CD4-positive, alpha-beta T cell treated with Interleukin-6 for 4 hours (primary cell): ENCODE measurements at regions not wholly inside any gene's neighbourhood (a gene's known extent, or its start where the extent isn't known, plus 50 kb on each side); places are given as distances from the start of the nearest gene placed in this dataset.

Source experiments
- DNase-seq: peaks from one replicate; pipeline ENCODE4 v3.0.0-alpha.2; 2020; ENCODE audit warnings: mixed read lengths

DNA sequence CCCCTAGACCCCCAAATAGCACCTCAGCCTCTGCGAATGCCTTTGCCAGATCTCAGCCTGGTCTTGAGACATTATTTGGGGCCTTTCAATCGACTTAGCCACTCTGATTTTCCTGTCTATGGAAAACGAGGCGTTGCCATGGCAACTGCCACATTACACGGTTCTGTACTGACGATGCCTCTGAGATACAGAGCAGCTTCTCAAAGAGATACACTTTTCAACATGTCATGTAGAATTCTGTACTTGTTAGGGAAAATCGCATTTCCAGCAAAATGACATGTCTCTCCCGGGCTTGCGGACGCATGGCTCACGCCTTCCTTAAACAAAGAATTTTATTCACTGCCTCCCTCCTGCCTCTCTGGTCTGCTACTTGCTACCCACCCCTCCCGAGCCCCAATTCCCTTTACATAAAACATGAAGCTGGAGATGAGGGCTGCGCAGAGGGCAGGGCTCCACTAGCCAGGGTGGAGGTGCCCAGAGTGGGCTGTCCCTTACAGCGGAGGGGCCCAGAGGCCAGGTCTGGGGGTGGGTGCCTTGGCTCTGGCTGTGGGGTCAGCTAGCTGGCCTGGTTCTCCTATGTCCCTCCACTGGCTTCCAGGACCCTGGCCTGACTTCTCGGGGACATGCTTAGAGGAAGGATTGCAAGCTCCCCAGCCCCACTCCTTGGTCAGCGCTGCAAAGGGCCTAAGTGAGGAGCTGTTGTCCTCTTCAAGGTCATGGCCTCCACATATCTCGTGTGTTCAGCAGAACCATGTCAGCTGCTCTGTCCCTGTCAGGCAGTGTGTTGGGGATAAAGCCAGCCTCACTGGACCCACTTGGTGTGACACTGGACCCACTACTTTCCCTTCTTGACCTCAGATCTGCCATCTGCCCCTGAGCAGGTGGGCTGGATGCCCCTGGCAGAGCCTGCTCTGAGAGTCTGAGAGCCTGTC lies 342.5 kb downstream of the RPS24 start:
- no peak for DNase-seq

DNA sequence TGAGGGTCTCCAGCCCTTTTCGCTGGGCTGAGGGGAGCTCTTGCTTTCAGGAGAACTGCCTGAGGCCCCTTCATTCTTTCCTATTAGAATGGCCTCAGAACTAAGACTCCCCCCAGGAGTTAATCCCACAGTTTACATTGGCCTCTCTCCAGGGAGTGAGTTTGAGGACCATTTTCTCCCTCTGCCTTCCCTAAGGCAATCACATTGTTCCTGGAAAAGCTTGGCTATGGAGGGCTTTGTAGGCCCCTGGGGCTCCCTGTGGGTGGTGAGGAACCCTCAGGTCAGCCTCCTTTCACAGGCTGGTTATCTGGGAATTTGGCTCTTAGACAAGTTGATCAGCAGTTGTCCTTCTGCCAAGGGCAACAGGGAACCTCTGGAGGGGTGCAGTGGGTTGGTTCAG lies 343.7 kb downstream of the RPS24 start:
- no peak for DNase-seq

DNA sequence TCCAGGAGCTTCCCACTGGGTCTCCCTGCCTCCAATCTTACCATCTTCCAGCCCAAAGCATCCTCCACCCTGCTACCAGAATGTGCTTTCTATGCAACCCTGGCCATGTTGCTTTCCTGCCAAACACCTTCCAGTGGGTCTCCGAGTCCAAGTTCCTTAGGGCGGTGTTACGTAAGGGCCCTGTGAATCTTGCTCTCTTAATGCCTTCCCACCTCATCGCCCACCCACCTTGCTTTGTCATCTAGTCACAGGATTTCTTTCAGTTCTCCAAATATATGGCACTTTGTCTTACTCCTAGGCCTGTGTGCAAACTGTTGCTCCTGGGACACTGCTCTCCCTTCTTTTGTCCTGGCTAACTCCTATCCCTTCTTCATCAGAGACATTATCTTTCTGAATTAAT lies 344.5 kb downstream of the RPS24 start:
- DNase-seq, result no peak

DNA sequence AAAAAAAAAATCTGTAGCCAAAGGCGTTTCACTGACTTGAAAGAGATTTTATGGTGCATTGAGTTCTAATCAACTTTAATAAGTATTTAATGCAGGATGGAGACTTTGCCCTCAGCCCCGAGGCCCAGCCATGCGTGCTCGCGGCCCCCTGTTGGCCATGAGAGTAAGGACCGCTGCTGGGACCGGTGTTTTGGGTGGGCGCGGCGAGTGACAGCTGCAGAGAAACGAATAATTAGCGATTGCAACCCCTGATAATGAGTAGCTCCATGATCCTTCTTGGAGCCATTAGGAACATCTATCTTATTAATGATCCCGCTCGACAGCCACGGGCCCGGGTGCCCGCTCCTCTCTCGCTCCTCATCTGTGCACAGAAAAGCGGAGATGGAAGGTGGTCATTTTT lies 347.4 kb downstream of the RPS24 start:
- DNase-seq, result no peak

DNA sequence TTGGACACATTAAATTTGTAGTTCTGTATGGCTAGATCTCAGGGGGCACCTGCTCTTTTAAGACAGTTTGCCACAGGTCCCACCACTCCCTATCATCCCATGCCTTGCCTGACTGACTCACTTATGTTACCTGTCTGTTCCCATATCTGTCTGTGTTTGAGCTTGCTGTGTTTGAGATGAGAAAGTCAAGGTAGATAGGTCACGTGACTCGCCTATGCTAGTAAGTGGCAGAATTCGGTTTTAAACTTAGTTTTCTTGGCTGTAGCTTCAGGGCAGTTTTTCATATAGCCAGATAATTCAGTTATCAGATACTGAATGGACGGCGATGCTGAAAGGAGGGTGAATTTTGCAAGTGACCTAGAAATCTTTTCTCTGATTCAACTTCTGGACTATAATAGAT lies 348.4 kb downstream of the RPS24 start:
- DNase-seq, result no peak

DNA sequence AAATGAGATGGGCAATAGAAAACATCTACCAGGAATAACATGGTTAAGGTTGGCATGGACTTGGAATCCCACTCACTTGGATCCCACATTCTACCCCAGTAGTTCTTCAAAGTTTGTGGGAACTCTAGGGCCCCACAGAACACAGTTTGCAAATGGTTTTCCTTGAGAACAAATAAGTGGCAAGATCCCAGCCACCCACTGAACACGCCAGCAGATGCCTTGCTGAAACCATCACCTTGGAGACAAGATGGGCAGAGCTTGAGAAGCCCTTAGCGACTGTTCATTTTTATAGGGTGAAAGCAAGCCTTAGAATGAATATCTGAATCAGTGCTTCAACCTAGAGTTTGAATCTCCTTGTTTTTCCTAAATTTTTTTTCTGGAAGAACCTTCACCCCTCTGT lies 349.1 kb downstream of the RPS24 start:
- DNase-seq, result no peak

DNA sequence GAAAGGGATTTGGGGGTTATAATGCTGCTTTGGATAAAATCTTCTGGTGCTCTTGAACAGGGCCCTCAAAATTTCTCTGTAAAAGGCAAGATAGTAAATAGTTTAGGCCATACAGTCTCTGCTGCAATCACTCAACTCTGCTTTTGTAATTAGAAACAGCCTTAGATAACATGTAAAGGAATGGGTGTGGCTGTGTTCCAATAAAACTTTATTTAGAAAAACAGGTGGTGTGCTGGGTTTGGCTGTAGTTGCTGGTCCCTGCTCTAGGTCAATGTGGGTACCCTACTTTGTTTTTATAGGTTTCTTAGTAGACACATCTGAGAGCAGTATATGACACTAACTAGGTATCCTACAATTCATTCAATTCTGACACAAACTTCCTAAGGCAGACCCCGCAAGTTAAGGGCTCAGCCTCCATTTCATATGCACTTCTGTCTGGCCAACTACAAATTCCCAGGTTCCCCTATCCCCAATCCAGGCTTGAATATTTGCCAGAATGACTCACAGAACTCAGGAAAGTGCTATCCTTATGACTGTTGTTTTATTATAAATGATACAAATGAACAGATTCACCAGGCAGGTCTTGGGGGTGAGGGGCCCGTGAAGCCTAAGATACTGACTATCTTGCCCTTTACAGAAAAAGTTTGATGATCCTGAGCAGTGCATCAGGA lies 349.9 kb downstream of the RPS24 start:
- no peak for DNase-seq

DNA sequence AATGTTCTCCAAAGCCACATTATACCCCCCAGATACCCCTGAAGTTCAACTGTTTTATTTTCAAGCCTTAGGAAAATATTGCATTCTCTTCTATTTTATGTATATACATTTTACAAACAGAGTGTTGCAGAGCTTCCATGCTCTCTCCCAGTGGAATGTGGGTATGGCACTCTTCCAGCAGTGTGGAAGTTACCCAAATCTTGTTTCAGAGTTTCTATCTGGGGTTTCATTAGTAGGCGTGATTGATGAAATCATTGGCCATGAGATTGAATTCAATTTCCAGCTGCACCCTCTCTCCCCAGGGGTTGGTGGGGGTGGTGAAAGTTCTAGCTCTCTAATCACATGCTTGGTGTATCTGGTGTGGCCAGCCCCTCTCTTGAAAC lies 350.4 kb downstream of the RPS24 start:
- no peak for DNase-seq

DNA sequence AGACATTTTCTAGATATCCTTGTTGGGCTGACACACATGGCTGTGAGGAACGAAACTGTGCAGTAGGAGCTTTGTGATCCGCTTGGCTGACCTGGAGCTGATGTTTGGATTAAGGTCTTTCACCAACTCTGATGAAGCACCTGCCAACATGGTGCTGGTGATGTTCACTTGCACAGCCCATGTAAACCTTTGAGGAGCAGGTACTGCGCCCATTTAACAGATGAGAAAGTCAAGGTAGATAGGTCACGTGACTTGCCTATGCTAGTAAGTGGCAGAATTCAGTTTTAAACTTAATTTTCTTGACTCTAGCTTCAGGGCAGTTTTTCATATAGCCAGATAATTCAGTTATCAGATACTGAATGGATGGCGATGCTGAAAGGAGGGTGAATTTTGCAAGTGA lies 351.9 kb downstream of the RPS24 start:
- no peak for DNase-seq

DNA sequence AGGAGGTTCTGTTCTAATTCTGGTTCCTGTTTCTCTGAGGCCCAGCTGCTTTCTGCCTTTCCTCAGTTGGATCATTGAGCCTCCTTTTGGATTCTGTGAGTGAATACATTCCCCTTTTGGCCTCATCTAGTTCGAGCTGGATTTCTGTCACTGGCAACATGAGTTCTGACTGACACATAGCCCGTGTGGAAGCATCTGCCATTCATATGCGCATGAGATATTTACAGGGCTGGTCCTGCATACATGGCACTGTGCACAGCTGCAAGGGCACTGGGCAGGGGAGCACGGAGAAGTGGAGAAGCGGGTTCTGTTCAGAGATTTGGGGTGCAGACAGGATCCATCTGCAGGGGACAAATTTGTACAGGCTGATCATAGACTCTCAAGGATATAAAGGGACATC lies 352.8 kb downstream of the RPS24 start:
- no peak for DNase-seq

DNA sequence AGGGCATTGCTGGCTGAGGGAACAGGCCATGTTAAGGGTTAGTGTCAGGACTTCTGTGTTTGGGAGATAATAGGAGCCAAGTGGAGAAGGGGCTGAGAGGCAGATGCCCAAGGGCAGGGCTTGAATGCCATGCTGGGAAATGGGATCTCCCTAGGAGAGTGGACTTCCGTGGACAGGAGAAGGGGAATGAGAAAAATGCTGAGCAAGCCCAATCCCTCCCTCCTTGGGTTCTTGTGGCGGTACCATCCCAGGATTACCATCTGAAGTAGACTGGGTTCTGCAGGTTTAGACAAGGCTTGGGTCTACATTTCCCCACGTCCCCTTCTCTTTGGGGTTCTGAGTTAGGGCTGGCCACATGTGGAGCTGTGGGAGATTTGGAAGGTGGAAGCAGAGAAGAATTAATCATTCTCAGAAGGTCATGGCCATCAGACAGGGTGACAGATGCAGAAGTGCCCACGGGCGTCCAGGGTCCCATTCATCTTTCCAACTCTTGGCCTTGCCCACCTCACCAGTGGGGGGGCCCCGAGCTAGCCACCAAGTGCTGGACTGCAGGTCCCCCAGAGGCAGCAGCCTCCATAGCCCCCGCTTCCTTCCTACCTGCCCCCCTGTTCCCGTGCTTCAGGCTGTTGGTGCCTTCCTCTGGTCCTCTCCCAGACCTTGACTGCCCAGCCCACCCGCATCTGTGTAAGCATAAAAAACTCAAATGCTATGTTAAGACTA lies 354.8 kb downstream of the RPS24 start:
- DNase-seq, result no peak

DNA sequence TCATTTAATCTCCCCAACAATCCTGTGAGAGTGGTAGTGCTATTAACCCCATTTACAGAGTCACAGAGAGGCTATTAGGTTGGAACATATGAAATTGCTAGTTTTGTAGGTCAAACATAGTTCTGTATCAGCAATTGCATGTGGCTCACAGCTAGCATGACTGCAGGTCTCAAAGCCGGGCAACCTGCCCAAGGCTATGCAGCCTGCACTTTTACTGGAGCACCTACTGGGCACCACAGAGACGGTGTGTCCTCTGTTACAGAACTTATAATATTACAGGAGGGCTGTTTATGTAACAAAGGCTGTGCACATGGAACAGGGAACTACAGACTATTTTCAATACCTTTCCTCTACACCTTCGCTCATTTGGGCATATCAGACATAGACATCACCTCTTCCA lies 355.8 kb downstream of the RPS24 start:
- DNase-seq, result no peak

DNA sequence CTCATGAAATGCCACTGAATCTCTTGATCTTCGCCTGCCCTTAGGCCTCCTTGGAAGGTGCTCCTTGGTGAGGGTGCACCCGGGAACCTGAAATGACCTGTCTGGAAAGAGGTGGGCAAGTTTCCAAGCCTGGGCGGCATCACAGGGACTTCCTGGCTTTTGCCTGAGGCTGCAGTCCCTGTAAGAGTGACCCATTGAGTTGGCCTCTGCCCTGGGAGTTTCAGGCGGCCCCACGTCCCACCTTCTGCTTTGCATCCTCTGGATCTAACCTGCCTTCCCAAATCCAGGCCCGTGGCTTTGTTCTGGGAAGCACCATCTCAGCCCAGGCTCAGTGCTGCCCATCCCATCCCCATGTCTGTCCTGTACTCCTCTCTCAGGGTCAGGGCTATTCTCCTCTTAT lies 356.4 kb downstream of the RPS24 start:
- no peak for DNase-seq

DNA sequence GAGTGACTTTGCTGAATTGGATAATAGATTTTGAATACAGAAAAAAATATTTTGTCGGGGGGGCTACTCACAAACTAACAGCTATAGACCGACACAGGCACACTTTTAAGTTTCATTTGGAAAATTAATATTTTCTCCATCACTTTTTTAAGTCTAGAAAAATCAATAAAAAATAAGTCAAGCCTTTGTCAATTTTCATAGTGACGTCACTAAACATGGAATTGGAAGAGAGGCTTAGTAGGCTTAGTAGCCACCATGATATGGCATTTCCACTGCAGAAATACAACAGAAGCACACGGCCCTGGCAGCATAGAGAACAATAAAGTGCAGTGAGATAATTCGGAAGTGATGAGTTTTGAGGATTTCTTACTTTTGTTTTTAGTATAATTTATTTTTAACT lies 357.2 kb downstream of the RPS24 start:
- no peak for DNase-seq

DNA sequence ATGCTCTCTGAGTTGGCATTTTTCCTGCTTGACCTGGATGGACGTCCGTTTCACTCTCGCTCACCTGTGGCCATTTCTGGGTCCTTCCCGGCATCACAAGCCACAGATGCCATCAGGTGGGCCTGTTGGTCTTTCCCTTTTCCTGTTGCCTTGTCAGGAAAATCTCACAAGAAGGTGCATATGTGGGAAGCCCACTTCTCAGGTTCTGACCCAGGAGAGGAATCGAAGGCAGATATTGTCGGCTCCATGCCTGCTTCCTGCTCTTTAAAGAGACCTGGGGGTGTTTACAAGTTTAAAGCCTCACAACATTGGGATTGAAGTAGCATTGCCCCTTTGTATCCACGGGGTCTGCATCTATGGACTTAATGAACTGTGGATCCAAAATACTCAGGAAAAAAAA lies 357.9 kb downstream of the RPS24 start:
- DNase-seq, result no peak

DNA sequence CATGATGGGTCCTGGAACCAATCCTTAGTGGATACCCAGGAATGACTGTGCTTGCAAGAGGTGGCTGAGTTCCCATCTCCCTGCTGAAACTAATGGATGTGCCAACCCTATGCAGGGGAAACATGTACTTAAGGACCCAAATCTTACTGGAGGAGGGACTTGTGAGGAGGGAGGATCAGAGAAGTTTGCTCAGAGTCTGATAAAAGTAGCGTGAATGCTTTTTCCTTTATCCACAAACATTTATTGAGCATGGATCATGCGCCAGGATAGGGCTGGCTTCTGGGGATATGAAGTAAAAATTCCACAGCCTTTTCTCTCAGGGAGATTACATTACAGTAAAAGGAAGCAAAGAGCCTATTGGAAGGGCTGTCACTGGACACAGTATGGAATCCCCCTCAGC lies 358.5 kb downstream of the RPS24 start:
- DNase-seq, result no peak

DNA sequence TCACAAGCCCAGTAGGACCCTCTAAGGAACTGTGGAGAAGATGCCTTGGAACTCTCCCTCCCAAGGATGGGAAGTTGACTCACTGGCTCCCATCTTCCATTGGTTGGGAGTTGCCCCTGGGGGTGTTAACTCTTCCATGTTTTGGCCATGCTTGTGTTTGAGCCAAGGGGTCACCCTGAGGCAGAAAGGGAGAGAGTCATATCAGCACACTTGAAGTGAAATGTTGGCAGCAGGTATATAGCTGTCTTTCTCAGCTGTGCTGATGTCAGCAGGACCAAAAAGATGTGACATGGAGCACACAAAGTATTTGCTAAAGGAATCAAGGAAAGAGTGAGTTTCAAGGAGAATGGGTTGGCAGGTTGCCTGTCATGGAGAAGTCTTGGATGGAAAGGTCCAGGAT lies 359.4 kb downstream of the RPS24 start:
- DNase-seq, result no peak

DNA sequence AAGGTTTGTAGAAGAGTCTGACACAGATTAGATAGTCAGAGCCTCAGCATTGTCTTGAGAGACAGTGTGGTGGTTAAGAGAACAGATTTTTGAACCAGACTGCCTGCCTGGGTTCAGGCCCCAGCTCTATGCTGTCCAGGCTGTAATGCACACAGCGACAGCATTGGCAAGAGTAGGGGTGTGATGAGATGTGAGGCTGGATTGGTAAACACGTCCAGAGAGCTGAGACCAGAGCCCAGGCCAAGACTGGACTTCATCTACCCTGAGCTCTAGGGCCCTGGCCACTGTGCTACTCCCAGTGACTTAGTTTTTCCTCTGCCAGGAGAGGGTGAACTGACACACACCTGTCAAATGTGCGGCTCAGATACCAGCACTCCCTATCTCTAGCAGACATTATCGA lies 360.4 kb downstream of the RPS24 start:
- DNase-seq, result no peak

DNA sequence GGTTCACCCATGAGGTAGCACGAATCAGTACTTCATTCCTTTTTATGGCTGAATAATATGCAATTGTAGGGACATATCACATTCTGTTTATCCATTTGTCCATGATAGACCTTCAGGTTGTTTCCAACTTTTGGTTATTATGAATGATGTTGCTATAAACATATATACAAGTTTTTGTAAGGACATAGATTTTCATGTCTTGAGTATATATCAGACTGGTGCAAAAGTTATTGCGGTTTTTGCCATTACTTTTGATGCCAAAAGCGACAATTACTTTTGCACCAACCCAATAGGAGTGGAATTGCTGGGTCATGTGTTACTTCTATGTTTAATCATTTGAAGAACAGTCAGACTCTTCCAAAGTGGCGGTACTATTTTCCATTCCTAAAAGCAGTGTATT lies 361.5 kb downstream of the RPS24 start:
- DNase-seq, result no peak

DNA sequence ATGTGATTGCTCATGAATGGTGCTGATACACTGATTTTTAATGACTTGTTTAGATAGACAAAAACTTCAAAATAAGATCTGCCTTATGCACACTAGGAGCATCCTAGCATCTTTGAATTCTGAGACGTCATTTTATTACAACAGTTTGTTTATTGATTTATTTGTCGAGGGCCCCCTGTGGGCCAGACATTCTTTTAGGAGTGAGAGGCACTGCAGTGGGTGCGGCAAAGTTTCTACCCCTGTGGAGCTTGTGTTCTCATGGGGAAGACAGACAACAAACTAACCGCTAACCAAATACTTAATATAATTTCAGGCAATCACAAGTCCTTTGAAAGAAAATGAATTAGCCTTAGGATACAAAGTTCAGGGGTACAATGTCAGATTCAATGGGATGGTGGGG lies 363.1 kb downstream of the RPS24 start:
- no peak for DNase-seq

DNA sequence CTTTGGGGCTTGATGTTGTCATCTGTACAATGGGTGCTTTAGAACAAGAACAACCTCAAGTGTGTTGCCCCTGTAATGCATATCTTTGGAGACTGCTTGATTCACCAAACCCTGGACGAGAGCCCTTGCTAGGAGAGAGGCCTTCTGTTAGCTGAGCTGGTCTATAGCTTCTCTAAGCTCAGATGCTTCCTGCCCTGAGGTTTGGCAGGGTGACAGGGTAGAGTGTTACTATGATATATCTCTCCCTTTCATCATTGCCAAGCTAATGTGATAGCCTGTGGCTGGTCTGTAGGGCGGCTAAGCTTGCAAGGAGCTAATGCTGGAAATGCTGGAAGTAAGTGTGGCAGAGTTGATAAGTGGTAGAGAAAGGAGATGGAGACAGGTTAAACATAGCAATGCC lies 364.1 kb downstream of the RPS24 start:
- no peak for DNase-seq

DNA sequence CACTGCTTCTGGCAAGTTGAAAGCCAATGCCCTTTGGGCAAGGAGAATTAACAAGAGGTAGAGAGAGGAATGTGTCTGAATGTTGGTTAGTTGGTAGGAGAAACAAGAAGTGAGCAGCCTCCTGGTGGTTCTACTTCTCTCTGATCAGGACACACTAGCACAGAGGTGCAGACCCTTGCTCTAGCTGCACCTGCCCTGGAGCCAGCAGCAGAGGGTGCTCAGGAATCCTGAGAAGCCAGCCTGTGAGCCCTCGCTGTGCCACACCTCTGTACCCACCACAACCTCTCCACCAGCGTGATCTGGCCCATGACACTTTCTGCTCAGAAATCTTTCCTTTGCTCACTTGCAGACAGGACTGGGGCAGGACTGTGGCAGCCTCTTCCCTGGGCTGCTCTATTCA lies 364.7 kb downstream of the RPS24 start:
- DNase-seq, result no peak

DNA sequence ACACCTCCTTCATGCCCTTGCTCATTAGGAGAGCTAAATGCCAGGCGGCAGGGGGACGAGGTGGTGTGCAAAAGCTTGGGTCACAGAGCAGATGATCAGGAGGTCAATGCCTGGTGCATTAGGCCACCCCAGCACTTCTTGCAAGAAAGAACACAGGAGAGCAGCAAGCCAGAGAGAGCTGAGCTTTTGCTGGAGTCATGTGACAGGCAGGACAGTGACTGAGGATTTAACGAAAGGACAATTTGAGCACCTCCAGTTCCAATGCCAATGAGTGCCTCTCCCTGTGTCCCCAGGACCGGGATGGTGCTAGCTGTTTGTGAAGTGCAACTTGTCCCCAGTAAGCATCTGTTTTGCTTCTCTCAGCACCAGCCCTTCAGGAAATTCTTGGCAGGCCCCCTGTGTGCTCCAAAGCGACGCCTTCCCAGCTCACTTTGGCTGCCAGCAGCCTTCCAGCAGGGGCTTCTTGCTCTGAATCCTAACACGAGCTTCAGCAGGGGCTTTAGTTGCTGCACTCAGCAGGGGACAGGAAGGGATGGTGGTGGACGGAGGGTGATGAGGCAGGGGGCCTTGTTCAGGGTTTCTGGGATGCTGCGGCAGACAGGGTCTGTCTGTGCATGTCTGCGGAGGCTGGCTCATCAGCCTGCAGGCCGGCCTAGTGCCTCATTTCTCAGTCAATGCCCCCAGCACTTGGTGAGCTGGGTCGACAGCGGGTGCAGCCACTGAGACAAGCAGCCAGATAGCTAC lies 368.1 kb downstream of the RPS24 start:
- DNase-seq, result no peak
